H9 (cell line): ENCODE measurements at regions not wholly inside any gene's neighbourhood (a gene's known extent, or its start where the extent isn't known, plus 50 kb on each side); places are given as distances from the start of the nearest gene placed in this dataset.
A peak's percentile ranks its signal among the peaks of the same experiment; 100 is the strongest.

Source experiments
- DNase-seq: peaks from one replicate; pipeline ENCODE4 v3.0.0-alpha.2; 2017
- H2AFZ ChIP-seq: one replicate; pipeline ENCODE4 v1.6.1; 2013; ENCODE audit warnings: mild to moderate bottlenecking, low read length, control low read depth, moderate library complexity
- H2AK5ac ChIP-seq: 2 replicates; pipeline ENCODE4 v1.6.1; 2013; ENCODE audit warnings: low read length, control low read depth, mixed read lengths; ENCODE audit not compliant: insufficient read length
- H2BK120ac ChIP-seq: one replicate; pipeline ENCODE4 v1.6.1; 2013; ENCODE audit warnings: low read depth, mild to moderate bottlenecking, low read length, control low read depth, inconsistent platforms; ENCODE audit not compliant: poor library complexity, severe bottlenecking
- H2BK12ac ChIP-seq: 2 replicates; pipeline ENCODE4 v1.6.1; 2013; ENCODE audit warnings: low read length, control low read depth, mixed read lengths, low read depth; ENCODE audit not compliant: insufficient read length
- H2BK15ac ChIP-seq: 2 replicates; pipeline ENCODE4 v1.6.1; 2013; ENCODE audit warnings: low read depth, low read length, control low read depth
- H2BK20ac ChIP-seq: one replicate; pipeline ENCODE4 v1.6.1; 2013; ENCODE audit warnings: low read depth, mild to moderate bottlenecking, low read length, control low read depth, inconsistent platforms; ENCODE audit not compliant: poor library complexity, severe bottlenecking
- H2BK5ac ChIP-seq: 2 replicates; pipeline ENCODE4 v1.6.1; 2013; ENCODE audit warnings: low read length, control low read depth, mixed read lengths; ENCODE audit not compliant: insufficient read length
- H3K14ac ChIP-seq: 2 replicates; pipeline ENCODE4 v1.6.1; 2013; ENCODE audit warnings: low read length, control low read depth; ENCODE audit not compliant: insufficient read depth
- H3K18ac ChIP-seq: 2 replicates; pipeline ENCODE4 v1.6.1; 2013; ENCODE audit warnings: low read depth, mild to moderate bottlenecking, mixed read lengths, low read length, control low read depth; ENCODE audit not compliant: insufficient read length
- H3K23ac ChIP-seq: 2 replicates; pipeline ENCODE4 v1.6.1; 2013; ENCODE audit warnings: low read length, control low read depth, mixed read lengths, low read depth; ENCODE audit not compliant: insufficient read length
- H3K23me2 ChIP-seq: 2 replicates; pipeline ENCODE4 v1.6.1; 2013; ENCODE audit warnings: low read depth, mild to moderate bottlenecking, mixed read lengths, low read length, control low read depth; ENCODE audit not compliant: insufficient read length, poor library complexity, severe bottlenecking
- H3K27ac ChIP-seq: 2 replicates; pipeline ENCODE4 v1.5.1; 2013; ENCODE audit warnings: low read length, control low read depth, mixed read lengths, low read depth; ENCODE audit not compliant: insufficient read length
- H3K27me3 ChIP-seq: 2 replicates; pipeline ENCODE4 v1.6.1; 2013; ENCODE audit warnings: low read length, control low read depth, inconsistent platforms; ENCODE audit not compliant: insufficient read depth
- H3K4ac ChIP-seq: 2 replicates; pipeline ENCODE4 v1.6.1; 2013; ENCODE audit warnings: low read depth, mild to moderate bottlenecking, control low read depth, inconsistent platforms, low read length, moderate library complexity
- H3K4me1 ChIP-seq: 2 replicates; pipeline ENCODE4 v1.6.1; 2013; ENCODE audit warnings: low read length, control low read depth, inconsistent platforms; ENCODE audit not compliant: insufficient read depth
- H3K4me2 ChIP-seq: 2 replicates; pipeline ENCODE4 v1.6.1; 2013; ENCODE audit warnings: low read length, control low read depth, mixed read lengths; ENCODE audit not compliant: insufficient read length, insufficient read depth
- H3K56ac ChIP-seq: 2 replicates; pipeline ENCODE4 v1.6.1; 2013; ENCODE audit warnings: low read depth, mild to moderate bottlenecking, mixed read lengths, low read length, control low read depth; ENCODE audit not compliant: insufficient read length
- H3K79me1 ChIP-seq: 2 replicates; pipeline ENCODE4 v1.6.1; 2013; ENCODE audit warnings: low read depth, mild to moderate bottlenecking, moderate library complexity, low read length, control low read depth, inconsistent platforms; ENCODE audit not compliant: insufficient read depth, poor library complexity, severe bottlenecking
- H3K79me2 ChIP-seq: 2 replicates; pipeline ENCODE4 v1.6.1; 2013; ENCODE audit warnings: low read length, control low read depth, inconsistent platforms; ENCODE audit not compliant: insufficient read depth
- H3K9ac ChIP-seq: 2 replicates; pipeline ENCODE4 v1.6.1; 2013; ENCODE audit warnings: low read length, control low read depth, mixed read lengths; ENCODE audit not compliant: insufficient read length; ENCODE audit errors: extremely low read depth
- H3K9me3 ChIP-seq: one replicate; pipeline ENCODE4 v1.6.1; 2013; ENCODE audit warnings: low read depth, low read length, inconsistent platforms; ENCODE audit not compliant: control insufficient read depth
- H3T11ph ChIP-seq: one replicate; pipeline ENCODE4 v1.6.1; 2013; ENCODE audit warnings: mild to moderate bottlenecking, low read length, control low read depth, inconsistent platforms
- H4K20me1 ChIP-seq: one replicate; pipeline ENCODE4 v1.6.1; 2013; ENCODE audit not compliant: control insufficient read depth, insufficient read length, insufficient read depth
- H4K5ac ChIP-seq: 2 replicates; pipeline ENCODE4 v1.6.1; 2013; ENCODE audit warnings: low read depth, mild to moderate bottlenecking, mixed read lengths, low read length, control low read depth; ENCODE audit not compliant: insufficient read length
- H4K8ac ChIP-seq: replicated peaks from 2 replicates; pipeline ENCODE4 v1.6.1; 2013; ENCODE audit warnings: low read length, control low read depth, mixed read lengths, low read depth; ENCODE audit not compliant: insufficient read length
- H4K91ac ChIP-seq: 2 replicates; pipeline ENCODE4 v1.6.1; 2013; ENCODE audit warnings: low read depth, mild to moderate bottlenecking, moderate library complexity, mixed read lengths, low read length, control low read depth; ENCODE audit not compliant: insufficient read length
- H3K27ac Mint-ChIP-seq, 3 experiments: 2 replicates in 2 of 3; 3 replicates in 1 of 3; pipeline ENCODE4 v1.8.0; 2020 to 2021; ENCODE audit warnings: mixed read lengths in 3 of 3, mild to moderate bottlenecking in 1 of 3, moderate library complexity in 1 of 3
- H3K27me3 Mint-ChIP-seq: 2 replicates; pipeline ENCODE4 v1.8.0; 2021; ENCODE audit warnings: low read depth, mild to moderate bottlenecking, moderate library complexity, mixed read lengths
- H3K36me3 Mint-ChIP-seq, 3 experiments: 2 replicates in 2 of 3; 3 replicates in 1 of 3; pipeline ENCODE4 v1.8.0; 2020 to 2021; ENCODE audit warnings: low read depth in 3 of 3, mixed read lengths in 3 of 3; ENCODE audit not compliant: insufficient read depth in 1 of 3
- H3K4me1 Mint-ChIP-seq, 2 experiments: 2 replicates each; pipeline ENCODE4 v1.8.0; 2020; ENCODE audit warnings: mixed read lengths in 2 of 2
- H3K4me3 Mint-ChIP-seq, 2 experiments: 2 replicates in 1 of 2; 3 replicates in 1 of 2; pipeline ENCODE4 v1.8.0; 2020 to 2021; ENCODE audit warnings: mild to moderate bottlenecking in 2 of 2, mixed read lengths in 2 of 2, moderate library complexity in 1 of 2
- H3K9me3 Mint-ChIP-seq, 2 experiments: 2 replicates in 1 of 2; 3 replicates in 1 of 2; pipeline ENCODE4 v1.8.0; 2020; ENCODE audit warnings: mild to moderate bottlenecking in 2 of 2, mixed read lengths in 2 of 2, moderate library complexity in 1 of 2
- WGBS: extraction: QIAGEN DNeasy Blood & Tissue Kit; methylation state at CpG from one replicate; pipeline ENCODE4 v1.1.7; 2013; ENCODE audit warnings: missing lambda C conversion rate, low lambda C conversion rate, mixed read lengths; ENCODE audit not compliant: insufficient read length; ENCODE audit errors: extremely low coverage; 5-methylcytosine and 5-hydroxymethylcytosine counted together
- TF ChIP-seq, protein P1 (sequence below): fragments of 200-600 bp; sonication (generic); conservative IDR thresholded peaks from 3 replicates; pipeline ENCODE4 v1.8.0; 2021; ENCODE audit warnings: antibody characterized with exemption, mild to moderate bottlenecking

DNA sequence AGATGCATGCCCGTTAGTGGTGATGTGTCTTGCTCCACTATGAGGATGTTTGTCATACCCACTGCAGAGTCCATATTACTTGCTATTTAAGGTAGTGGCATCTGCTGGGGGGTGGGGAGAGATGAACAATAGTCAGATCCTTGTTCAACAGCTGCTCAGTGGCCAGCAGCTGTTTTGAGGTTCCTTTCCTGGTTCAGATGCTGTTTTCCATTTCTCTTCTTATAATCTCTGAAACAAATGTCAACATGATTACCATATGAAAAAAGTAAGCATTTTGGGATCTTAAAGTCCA lies 1567.9 kb upstream of the TENM3 start:
- no CpG with 5 or more reads among the region's 1 CpG for WGBS

More for the DNA sequence above, 1567.9 kb upstream of the TENM3 start:
- no peaks in the 10 kb centered on the region for H3K79me1 ChIP-seq
- no peak overlapping the region for H3K4ac ChIP-seq
- no peak overlapping the region for H3K9ac ChIP-seq
- TF ChIP-seq, protein P1, sequence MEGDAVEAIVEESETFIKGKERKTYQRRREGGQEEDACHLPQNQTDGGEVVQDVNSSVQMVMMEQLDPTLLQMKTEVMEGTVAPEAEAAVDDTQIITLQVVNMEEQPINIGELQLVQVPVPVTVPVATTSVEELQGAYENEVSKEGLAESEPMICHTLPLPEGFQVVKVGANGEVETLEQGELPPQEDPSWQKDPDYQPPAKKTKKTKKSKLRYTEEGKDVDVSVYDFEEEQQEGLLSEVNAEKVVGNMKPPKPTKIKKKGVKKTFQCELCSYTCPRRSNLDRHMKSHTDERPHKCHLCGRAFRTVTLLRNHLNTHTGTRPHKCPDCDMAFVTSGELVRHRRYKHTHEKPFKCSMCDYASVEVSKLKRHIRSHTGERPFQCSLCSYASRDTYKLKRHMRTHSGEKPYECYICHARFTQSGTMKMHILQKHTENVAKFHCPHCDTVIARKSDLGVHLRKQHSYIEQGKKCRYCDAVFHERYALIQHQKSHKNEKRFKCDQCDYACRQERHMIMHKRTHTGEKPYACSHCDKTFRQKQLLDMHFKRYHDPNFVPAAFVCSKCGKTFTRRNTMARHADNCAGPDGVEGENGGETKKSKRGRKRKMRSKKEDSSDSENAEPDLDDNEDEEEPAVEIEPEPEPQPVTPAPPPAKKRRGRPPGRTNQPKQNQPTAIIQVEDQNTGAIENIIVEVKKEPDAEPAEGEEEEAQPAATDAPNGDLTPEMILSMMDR, result no peak
- Mint-ChIP-seq H3K27me3 (no peaks in the 10 kb centered on the region), H3K36me3 (no peaks in the 10 kb centered on the region), H3K4me3 (no peak overlapping the region), H3K9me3 (no peaks in the 10 kb centered on the region; a peak in 1 of 5 replicates), H3K27ac (0 out of 7 replicates have a peak overlapping the region, but pooled peaks of 1 of the 3 experiments have one; percentile 71), H3K4me1 (peaks cover 7 to 9% of the 10 kb centered on the region in 2 experiments)
- H4K5ac ChIP-seq, result no peak overlapping the region
- no peak overlapping the region for H4K8ac ChIP-seq
- no peaks in the 10 kb centered on the region for H4K20me1 ChIP-seq
- H2BK5ac ChIP-seq, result no peak overlapping the region
- H3K56ac ChIP-seq, result no peak overlapping the region
- no peak overlapping the region for H3K18ac ChIP-seq
- H2BK15ac ChIP-seq, result no peak overlapping the region
- H2BK12ac ChIP-seq, result no peak overlapping the region
- no peaks in the 10 kb centered on the region for H3K23me2 ChIP-seq
- no peak overlapping the region for H2AK5ac ChIP-seq
- no peak overlapping the region for H3K14ac ChIP-seq
- no peak overlapping the region for H2AFZ ChIP-seq
- no peaks in the 10 kb centered on the region for H3K9me3 ChIP-seq
- no peak overlapping the region for H2BK120ac ChIP-seq
- no peak overlapping the region for H3T11ph ChIP-seq
- DNase-seq, result no peak
- H4K91ac ChIP-seq, result no peak overlapping the region
- no peak overlapping the region for H3K27ac ChIP-seq
- H3K4me1 ChIP-seq, result peaks cover 7% of the 10 kb centered on the region; the same call in 1 of the 2 replicates
- H3K4me2 ChIP-seq, result no peak overlapping the region
- no peak overlapping the region for H3K23ac ChIP-seq
- H2BK20ac ChIP-seq, result no peak overlapping the region
- H3K27me3 ChIP-seq, result no peaks in the 10 kb centered on the region
- no peaks in the 10 kb centered on the region for H3K79me2 ChIP-seq
